Nephron (organoid): ENCODE measurements at regions not wholly inside any gene's neighbourhood (a gene's known extent, or its start where the extent isn't known, plus 50 kb on each side); places are given as distances from the start of the nearest gene placed in this dataset.

Source experiments
- H3K27ac Mint-ChIP-seq, 3 experiments: 2 replicates each; pipeline ENCODE4 v1.8.0; 2020; ENCODE audit warnings: mixed read lengths in 3 of 3, mild to moderate bottlenecking in 2 of 3, moderate library complexity in 1 of 3
- H3K27me3 Mint-ChIP-seq: 2 replicates; pipeline ENCODE4 v1.8.0; 2021; ENCODE audit warnings: low read depth, mild to moderate bottlenecking, moderate library complexity, mixed read lengths
- H3K36me3 Mint-ChIP-seq: 2 replicates; pipeline ENCODE4 v1.8.0; 2020; ENCODE audit warnings: low read depth, mixed read lengths
- H3K4me1 Mint-ChIP-seq: 2 replicates; pipeline ENCODE4 v1.8.0; 2020; ENCODE audit warnings: mixed read lengths
- H3K4me3 Mint-ChIP-seq, 3 experiments: 2 replicates each; pipeline ENCODE4 v1.8.0; 2020; ENCODE audit warnings: mild to moderate bottlenecking in 3 of 3, mixed read lengths in 3 of 3, moderate library complexity in 2 of 3
- H3K9me3 Mint-ChIP-seq: 2 replicates; pipeline ENCODE4 v1.8.0; 2020; ENCODE audit warnings: mixed read lengths
- TF ChIP-seq, protein P1 (sequence below), 3 experiments: fragments of 200-600 bp; sonication (generic); IDR thresholded peaks; one replicate each; pipeline ENCODE4 v1.5.0; 2021; ENCODE audit warnings: antibody characterized with exemption in 3 of 3; ENCODE audit not compliant: unreplicated experiment in 3 of 3

DNA sequence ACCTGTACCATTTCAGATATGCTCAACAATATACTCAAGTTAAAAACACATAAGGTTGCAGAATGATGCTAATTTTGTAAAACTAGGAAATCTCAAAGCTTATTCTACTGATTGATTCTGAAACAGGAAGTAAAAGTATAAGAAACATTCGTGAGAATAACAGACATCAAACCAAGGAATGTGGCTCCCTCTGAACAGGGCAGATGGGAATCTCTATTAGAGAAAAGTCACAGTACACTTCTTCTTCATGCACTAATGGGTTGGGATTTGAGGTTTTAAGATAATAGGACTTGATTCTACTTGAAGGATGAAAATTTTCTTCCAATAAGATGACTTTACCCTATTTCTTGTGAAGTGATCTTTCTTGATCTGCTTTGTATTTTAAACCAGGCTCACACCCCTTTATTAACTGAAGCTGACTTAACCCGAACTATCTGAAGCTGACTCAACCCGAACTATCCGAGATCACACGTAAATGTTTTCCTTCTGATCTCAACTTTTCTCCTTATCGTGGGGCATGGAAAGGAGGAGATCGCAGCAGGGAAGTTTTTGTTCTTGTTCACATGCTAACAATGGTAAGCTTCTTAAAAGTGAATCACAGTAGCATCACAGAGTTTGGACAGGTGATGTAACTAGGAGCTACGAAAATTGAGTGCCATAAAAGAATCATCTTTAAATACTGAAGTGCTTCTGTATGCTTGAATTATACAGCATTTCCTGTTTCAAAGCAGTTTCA lies 363.1 kb upstream of the ZFP42 start:
- Mint-ChIP-seq H3K9me3 (peaks cover 6% of the 10 kb centered on the region), H3K36me3 (no peaks in the 10 kb centered on the region), H3K4me3 (no peak overlapping the region), H3K27ac (no peak overlapping the region), H3K4me1 (no peaks in the 10 kb centered on the region), H3K27me3 (no peaks in the 10 kb centered on the region)
- TF ChIP-seq, protein P1, sequence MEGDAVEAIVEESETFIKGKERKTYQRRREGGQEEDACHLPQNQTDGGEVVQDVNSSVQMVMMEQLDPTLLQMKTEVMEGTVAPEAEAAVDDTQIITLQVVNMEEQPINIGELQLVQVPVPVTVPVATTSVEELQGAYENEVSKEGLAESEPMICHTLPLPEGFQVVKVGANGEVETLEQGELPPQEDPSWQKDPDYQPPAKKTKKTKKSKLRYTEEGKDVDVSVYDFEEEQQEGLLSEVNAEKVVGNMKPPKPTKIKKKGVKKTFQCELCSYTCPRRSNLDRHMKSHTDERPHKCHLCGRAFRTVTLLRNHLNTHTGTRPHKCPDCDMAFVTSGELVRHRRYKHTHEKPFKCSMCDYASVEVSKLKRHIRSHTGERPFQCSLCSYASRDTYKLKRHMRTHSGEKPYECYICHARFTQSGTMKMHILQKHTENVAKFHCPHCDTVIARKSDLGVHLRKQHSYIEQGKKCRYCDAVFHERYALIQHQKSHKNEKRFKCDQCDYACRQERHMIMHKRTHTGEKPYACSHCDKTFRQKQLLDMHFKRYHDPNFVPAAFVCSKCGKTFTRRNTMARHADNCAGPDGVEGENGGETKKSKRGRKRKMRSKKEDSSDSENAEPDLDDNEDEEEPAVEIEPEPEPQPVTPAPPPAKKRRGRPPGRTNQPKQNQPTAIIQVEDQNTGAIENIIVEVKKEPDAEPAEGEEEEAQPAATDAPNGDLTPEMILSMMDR (IDR thresholded peaks at IDR 0.05; ENCODE audit: unreplicated experiment in 3 of 3): no peak

DNA sequence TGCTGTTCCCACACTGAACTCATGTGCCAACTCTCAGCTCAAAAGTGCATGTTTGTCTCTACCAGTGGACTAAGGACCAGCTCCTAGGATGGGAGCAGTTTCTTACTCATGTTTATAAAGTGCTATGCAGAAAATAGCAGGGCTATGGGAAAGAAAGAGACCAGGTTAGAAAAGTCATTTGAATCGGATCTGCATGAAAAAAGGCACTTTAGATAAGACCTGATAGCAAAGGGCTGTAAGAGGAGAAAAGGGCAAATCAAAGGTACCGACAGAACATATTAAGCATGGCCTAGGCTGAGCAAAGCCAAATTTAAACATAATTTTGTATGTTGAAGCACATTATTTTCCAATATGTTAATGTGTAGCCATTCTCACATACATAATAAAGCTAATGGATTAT lies 362.3 kb upstream of the ZFP42 start:
- H3K4me3 Mint-ChIP-seq: no peak overlapping the region
- H3K9me3 Mint-ChIP-seq: peaks cover 8% of the 10 kb centered on the region
- no peaks in the 10 kb centered on the region for H3K4me1 Mint-ChIP-seq
- H3K27me3 Mint-ChIP-seq: no peaks in the 10 kb centered on the region
- no peak overlapping the region for H3K27ac Mint-ChIP-seq
- TF ChIP-seq, protein P1 (IDR thresholded peaks at IDR 0.05; ENCODE audit: unreplicated experiment in 3 of 3): no peak
- no peaks in the 10 kb centered on the region for H3K36me3 Mint-ChIP-seq

DNA sequence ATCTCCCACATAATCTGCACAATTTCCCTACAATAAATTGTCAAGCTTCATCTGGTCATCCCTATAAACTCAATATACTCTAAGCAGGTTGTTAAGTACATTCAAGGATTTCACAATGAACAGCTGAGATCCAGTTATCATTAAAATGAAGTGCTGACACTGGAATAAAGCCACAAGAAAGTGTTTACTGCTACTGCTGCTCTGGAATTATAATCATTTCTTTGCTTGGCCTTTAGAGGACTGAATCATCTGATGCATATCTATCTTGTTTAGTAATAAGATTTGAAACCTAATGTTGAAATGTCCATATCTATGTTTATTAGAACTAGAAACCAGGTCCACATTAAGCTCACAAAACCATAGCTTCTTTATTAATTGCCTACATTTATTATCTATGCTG lies 338.6 kb upstream of the ZFP42 start:
- peaks cover 18% of the 10 kb centered on the region for H3K9me3 Mint-ChIP-seq
- no peaks in the 10 kb centered on the region for H3K27me3 Mint-ChIP-seq
- H3K4me3 Mint-ChIP-seq: no peak overlapping the region
- no peaks in the 10 kb centered on the region for H3K4me1 Mint-ChIP-seq
- H3K27ac Mint-ChIP-seq: no peak overlapping the region
- H3K36me3 Mint-ChIP-seq: peaks cover 3% of the 10 kb centered on the region
- TF ChIP-seq, protein P1 (IDR thresholded peaks at IDR 0.05; ENCODE audit: unreplicated experiment in 3 of 3): no peak

DNA sequence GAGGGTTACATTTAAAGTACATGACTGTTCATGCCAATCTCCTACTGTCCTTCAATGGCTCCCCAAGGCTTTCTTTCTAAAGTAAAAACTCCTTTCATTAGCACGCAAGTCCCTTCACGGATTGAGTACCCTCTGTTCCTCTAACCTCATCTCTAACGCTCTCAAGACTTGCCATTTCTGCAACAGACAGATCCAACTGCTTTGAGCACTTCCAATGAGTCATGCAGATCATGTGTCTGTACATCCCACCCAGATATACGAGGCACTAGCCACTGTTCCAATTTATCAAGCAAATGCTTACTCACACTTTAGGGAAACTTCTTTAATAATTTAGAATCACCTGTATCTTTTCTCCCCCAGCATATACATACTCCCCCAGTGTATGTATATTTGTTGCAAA lies 332.5 kb upstream of the ZFP42 start:
- Mint-ChIP-seq H3K4me3 (no peak overlapping the region), H3K27ac (no peak overlapping the region), H3K36me3 (no peaks in the 10 kb centered on the region), H3K4me1 (peaks cover 7% of the 10 kb centered on the region), H3K9me3 (peaks cover 10% of the 10 kb centered on the region), H3K27me3 (peaks cover under 1% of the 10 kb centered on the region)
- TF ChIP-seq, protein P1 (IDR thresholded peaks at IDR 0.05; ENCODE audit: unreplicated experiment in 3 of 3): no peak

DNA sequence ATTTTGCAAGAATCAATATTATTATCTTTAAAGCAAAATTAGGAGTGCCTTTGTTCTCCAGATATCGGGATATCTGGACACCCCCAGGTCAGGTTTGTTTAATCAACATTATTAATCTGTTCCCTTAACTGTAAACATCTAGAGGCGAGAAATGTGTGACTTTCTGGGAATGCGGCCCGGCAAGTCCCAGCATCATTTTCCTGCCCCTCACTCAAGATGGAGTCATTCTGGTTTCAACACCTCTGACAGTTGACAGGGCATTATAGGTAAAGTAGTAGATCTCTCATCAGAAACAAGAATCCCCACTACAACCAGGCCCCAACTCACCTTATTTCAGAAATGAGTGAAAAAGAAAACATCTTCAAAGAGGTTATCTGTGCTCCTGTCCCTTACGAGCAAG lies 331.6 kb upstream of the ZFP42 start:
- TF ChIP-seq, protein P1 (IDR thresholded peaks at IDR 0.05; ENCODE audit: unreplicated experiment in 3 of 3): no peak
- Mint-ChIP-seq H3K4me3 (no peak overlapping the region), H3K27me3 (peaks cover 3% of the 10 kb centered on the region), H3K4me1 (peaks cover 7% of the 10 kb centered on the region), H3K36me3 (no peaks in the 10 kb centered on the region), H3K27ac (no peak overlapping the region), H3K9me3 (peaks cover 10% of the 10 kb centered on the region)

DNA sequence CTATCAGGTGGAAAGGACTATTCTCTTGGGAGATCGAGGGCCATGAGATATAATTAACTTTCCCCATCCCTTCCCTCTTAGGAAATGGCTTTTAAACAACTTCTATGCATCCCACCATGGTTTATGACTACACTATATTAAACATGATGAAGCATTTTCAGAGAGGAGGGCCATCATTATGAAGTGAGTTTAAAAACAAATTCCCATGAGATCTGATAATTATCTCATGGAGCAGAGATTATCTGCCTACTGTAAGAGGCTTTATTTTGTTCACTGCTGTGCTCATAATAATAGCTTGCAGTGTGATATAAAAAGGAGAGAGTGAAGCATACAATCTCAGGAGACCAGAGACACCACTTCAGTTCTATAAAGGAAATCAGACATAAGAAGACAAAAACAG lies 330.5 kb upstream of the ZFP42 start:
- H3K36me3 Mint-ChIP-seq: no peaks in the 10 kb centered on the region
- TF ChIP-seq, protein P1 (IDR thresholded peaks at IDR 0.05; ENCODE audit: unreplicated experiment in 3 of 3): no peak
- no peak overlapping the region for H3K27ac Mint-ChIP-seq
- H3K27me3 Mint-ChIP-seq: peaks cover 3% of the 10 kb centered on the region
- no peak overlapping the region for H3K4me3 Mint-ChIP-seq
- H3K9me3 Mint-ChIP-seq: peaks cover 8% of the 10 kb centered on the region
- H3K4me1 Mint-ChIP-seq: peaks cover 7% of the 10 kb centered on the region
